ENCODE measurements at regions not wholly inside any gene's neighbourhood (a gene's known extent, or its start where the extent isn't known, plus 50 kb on each side); places are given as distances from the start of the nearest gene placed in this dataset.

GRCh38 chr7:20267482-20267881 lies 50.3 kb upstream of the MACC1 start:
- peak in 1 of 5 experiments; percentile 14 for DNase-seq

DNA sequence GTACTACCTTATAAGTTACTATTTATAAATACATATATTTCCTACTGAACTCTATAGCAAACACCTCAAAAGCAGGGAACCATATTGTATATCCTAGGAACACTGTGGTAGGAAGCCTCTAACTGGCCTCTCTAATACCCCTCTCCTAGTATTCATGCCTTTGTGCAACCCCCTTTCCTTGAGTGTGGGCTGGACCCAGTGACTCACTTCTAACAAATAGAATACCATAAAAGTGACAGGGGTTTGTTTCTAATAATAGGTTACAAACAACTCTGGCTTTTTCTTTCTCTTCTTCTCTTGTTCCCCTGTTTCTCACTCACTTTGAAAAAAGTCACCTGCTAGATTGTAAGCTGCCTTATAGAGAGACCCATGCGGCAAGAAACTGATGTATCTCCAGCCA lies 51.6 kb upstream of the MACC1 start:
- no peak for DNase-seq

DNA sequence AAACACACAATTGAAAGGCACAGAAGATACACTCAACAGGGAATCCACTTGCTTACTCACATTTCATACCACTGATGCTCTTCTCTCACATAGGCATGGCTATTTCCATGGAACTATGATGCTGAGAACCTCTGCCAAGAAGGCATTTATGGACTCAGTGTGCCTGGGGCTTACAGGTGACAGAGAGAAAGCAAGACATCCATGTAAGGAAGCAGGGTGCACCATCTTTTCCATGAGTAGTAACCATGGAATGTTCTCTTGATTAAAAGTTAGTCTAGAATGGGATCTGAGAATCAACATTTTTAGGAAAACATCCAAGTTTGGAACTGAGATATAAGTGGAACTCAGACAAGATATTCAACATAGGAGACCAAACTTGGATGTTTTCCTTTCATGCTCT lies 52.5 kb upstream of the MACC1 start:
- DNase-seq = no peak

DNA sequence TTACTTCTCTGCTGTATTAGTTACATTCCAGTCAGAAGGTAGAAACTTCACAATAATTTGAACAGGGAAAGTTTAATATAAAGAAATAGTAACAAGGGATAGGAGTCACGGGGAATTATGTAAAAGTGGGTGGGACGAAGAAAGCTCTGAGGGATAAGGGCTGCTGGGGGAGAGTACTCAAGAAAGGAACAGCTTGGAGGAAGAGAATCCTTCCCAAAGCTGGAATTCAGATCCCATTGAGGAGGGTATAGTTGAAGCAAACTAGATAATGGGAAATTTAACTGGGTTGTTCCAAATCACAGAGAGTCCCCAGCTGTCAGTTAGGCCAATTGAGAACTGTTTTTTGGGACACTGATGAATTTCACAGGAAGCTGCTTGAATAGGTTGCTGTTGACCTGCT lies 53.2 kb upstream of the MACC1 start:
- DNase-seq = no peak

DNA sequence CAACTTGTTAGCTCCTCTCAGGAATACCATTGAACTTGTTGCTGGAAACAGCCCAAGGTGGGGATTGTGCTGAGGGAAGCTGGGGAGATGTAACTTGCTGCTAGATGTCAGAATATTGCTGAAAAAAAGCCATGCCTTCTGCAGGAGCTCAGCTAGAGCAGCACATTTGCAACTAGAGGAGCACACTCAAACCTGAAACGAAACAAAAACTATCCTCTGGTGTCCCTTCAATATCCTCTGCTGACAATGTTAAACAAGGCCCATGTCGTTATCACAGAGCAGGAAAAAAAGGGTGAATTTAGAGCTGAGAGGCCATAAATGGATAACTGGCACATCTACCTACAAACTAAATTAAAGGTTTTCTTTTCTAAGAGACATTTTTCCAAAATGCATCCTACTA lies 53.7 kb upstream of the MACC1 start:
- peak in 1 of 5 experiments; percentile 51 for DNase-seq

DNA sequence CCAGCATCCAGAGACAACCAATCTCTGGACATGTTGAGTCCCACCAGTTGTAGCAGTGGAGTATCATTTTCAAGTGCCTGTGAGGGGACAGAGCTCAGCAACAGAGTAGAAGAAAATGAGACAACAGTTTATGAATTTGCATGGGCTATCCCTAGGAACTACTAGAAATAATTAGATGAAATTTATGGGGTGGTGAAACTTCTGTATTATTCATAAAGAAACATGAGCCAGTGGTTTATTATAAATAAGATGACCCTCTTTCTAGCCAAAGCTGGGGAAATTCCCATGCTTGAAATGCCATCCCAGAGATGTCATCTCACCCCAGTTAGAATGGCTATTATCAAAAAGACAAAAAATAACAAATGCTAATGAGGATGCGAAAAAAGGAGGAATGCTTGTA lies 55.1 kb upstream of the ITGB8 start:
- no peak for DNase-seq

- peak in 1 of 5 experiments; percentile 11 for DNase-seq
Observed at GRCh38 chr7:20276705-20277472, 53.8 kb upstream of the ITGB8 start.

- peak in 1 of 5 experiments; percentile 24 for DNase-seq
Observed at GRCh38 chr7:20279979-20280378, 50.7 kb upstream of the ITGB8 start.

- DNase-seq = no peak
Observed at GRCh38 chr7:20280475-20281351, 50.0 kb upstream of the ITGB8 start.

All from T-helper 2 cell (primary cell).